ENCODE measurements at regions not wholly inside any gene's neighbourhood (a gene's known extent, or its start where the extent isn't known, plus 50 kb on each side); places are given as distances from the start of the nearest gene placed in this dataset.

GRCh38 chr12:13592063-13592942 is 389.1 kb downstream of the GRIN2B start:
- no peak for DNase-seq

- no peak for DNase-seq
Observed at GRCh38 chr12:13591488-13591887, 389.9 kb downstream of the GRIN2B start.

- no peak for DNase-seq
Observed at GRCh38 chr12:13591059-13591458, 390.3 kb downstream of the GRIN2B start.

GRCh38 chr12:13588574-13588973 is 392.0 kb downstream of the EMP1 start:
- no peak for DNase-seq

GRCh38 chr12:13587721-13588390 is 391.3 kb downstream of the EMP1 start:
- DNase-seq: no peak

DNA sequence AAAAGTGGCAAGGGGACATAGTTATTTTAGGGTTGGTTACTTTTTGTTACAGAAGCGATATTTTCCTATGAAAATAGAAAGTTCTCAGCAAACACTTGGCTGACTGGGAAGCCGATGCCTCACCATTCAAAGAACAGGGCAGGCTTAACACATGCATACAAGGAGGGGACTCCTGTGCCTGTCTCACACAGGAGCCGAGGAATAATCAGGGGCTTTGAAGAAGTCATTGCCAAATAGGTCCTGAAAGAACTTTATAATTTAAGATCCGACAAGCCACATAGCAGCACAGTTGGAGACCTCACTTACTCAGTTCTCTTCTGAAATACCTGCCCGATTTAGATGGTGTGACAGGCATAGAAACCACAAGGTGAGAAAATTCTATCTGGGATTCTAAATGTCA is 389.8 kb downstream of the EMP1 start:
- DNase-seq: no peak

DNA sequence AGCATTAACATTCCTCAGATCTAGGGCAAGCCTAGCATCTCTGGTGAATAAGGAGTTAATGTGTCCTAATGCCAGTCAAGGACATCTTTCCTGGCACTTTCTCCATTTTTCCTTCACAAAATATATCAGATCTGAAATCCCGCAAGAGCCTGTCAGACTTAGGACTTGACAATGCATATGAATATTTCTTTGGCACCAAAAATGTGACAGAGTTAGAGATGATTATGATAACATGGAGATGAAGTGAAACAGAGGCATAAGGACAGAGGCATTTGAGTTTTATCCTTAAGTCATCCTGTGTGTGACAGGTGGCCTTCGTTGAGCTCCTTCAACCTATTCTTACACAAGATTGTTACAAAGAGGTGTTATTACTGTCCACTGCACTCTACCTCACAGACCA is 388.0 kb downstream of the EMP1 start:
- DNase-seq: no peak

- DNase-seq: no peak
Observed at GRCh38 chr12:13583630-13584029, 387.1 kb downstream of the EMP1 start.

DNA sequence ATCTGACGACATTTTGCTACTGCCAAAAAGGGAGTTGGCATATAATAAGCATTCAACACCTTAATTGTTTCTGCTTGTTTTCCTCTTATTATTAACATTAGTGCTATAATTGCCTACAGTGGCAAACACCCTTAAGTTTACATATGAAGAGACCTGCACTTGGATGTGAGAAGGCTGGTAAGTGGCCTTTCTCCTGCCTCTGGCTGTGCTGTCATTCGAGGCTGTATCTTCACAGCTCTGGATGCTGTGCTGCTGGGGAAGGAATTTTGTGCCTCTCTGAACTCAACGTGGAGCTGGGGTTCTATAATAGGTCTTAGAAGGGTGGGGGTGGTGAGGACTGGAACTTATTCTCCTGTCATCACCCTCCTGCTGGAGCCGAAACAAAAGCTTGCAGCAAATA is 385.9 kb downstream of the EMP1 start:
- no peak for DNase-seq

- no peak for DNase-seq
Observed at GRCh38 chr12:13581031-13581430, 384.5 kb downstream of the EMP1 start.

DNA sequence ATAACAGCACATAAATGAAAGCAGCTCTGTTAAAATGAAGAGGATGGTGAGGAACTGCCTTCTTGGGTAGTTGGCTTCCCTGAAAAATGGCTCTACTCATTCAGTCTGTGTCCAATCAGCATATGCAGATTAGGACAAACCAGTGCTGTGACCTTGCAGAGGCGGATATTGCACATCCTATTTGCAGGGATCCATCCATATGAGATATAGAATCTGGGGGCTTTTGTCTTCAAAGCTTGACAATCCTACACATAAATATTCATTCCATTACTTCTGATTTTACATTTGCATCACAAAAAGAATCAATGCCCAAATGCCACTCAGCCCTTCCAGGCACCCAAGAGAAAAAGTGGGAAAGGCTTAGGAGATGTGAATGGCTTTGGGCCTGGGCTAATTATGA is 383.7 kb downstream of the EMP1 start:
- DNase-seq: no peak

DNA sequence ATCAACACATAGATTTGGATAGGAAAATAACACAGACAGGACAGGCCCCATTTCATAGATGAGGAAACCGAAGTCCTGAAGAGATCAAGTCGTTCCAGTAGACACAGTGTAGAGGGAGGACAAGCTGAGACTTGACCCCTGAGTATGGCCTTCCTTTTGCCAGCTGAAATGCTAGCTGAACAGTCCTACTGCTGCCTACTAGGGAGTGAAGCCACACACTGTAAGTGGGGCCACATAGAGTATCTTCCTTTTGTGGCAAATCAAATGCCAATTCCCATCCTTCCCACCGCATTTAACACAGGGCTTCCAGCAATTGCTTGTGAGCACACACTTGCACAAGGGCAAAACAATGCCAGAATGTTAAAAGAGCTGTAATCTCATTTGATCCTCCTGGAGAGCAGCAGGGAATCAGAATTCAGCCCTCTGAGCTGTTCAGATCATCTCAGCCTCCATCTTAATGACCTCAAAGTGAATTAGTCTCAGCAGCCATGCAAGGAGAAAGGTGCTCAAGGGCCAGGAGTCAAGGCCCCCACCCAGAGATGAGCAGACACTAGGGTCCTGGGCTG is 380.5 kb downstream of the EMP1 start:
- no peak for DNase-seq

GRCh38 chr12:13573698-13574321 is 377.3 kb downstream of the EMP1 start:
- DNase-seq: no peak

GRCh38 chr12:13571035-13571434 is 374.5 kb downstream of the EMP1 start:
- no peak for DNase-seq

GRCh38 chr12:13570005-13570694 is 373.6 kb downstream of the EMP1 start:
- no peak for DNase-seq

GRCh38 chr12:13566292-13566691 is 369.8 kb downstream of the EMP1 start:
- no peak for DNase-seq

DNA sequence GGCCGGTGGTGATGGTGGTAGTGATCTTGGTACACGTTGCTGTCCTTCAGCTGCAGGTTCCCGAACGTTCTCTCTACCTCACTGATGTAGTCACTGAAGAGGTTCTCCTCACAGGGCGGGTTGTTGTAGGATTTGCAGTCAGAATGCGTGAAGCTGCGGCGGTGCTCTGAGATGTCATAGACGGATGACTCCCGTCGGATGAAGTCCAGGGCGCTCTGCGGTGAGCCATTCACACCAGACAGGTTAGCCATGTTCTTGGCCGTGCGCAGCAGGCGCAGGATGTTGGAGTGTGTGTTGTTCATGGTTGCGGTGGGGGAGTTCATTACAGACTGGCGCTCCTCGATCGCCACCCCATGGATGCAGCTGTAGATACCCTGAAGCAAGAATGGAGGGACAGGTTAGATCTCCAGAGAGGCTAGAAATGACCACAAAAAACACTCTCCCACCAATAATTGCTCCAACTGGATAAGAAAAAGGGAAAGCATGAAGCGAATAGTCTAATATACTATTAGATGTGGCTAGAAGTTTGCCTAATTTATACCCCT is 367.8 kb downstream of the EMP1 start:
- DNase-seq: no peak

DNA sequence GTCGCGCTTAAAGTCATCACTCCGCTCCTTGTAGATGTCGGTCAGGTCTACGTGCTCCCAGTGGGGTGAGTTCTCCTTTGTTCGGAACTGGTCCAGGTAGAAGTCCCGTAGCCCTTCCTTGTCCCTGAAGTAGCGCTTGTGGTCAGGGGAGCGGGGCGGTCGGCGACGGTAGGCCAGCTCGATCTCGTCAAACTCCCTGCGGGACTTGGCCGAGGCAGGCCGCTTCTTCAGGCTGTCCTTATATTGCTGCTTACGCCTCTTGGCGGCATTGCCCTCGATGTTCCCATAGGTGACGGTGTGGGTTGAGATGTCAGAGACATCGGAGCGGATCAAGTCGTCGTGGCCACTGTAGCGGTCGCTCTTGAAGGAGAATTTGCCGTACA is 367.2 kb downstream of the EMP1 start:
- no peak for DNase-seq

DNA sequence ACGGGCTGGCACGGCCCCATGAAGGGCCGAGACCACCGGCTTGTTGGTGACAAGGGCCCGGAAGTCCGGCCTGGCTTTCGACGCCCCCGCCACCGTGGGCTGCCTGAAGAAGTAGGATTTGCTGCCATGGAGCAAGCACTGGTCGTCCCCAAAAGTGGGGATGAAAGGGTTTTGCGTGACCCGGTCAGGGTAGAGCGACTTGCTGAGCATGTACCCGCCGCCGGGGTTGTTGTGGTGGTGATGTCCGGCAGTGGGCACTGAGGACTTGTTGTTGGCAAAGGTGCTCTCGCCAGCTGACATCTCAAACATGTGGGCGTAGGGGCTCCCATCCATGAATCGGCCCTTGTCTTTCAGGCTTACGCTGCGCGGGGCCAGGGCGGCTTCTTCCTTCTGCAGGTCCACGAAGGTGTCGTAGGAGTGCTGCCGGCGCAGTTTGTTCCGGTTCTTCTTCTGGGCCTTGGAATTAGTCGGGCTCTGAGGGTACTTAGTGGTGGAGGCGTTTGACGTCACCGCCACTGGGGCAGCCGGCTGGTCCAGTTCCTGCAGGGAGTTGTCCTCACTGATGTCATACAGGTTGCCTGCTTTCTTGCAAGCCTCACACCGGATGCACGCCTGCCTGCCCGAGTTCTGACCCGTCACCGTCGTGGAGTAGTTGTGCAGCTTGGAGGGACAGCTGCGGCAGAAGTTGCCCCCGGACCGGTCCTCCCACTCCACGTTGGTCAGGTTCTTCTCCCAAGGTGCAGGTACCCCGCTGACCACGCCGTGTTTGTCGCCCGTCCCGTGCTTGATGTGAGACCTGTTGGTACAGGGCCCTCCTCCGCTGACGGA is 366.6 kb downstream of the EMP1 start:
- DNase-seq: no peak

GRCh38 chr12:13561923-13562322 is 365.4 kb downstream of the EMP1 start:
- DNase-seq: no peak

- no peak for DNase-seq
Observed at GRCh38 chr12:13559318-13559978, 362.9 kb downstream of the EMP1 start.

All from central memory CD4-positive, alpha-beta T cell (primary cell).